Lower leg skin (tissue), 3 donors: ENCODE measurements at regions not wholly inside any gene's neighbourhood (a gene's known extent, or its start where the extent isn't known, plus 50 kb on each side); places are given as distances from the start of the nearest gene placed in this dataset.

Experiments used
- CTCF ChIP-seq, 3 donors: fragments of 450-650 bp; IDR thresholded peaks; one replicate each; pipeline ENCODE4 v1.5.1; 2016; ENCODE audit warnings: antibody characterized with exemption in 3 of 3, mild to moderate bottlenecking in 3 of 3, moderate library complexity in 2 of 3
- POLR2A ChIP-seq, 2 donors: fragments of 450-650 bp; IDR thresholded peaks; one replicate each; pipeline ENCODE4 v1.6.1; 2016 to 2017; ENCODE audit warnings: antibody characterized with exemption in 2 of 2, mild to moderate bottlenecking in 1 of 2, moderate library complexity in 1 of 2

- no peak for TF ChIP-seq CTCF (IDR thresholded peaks at IDR 0.05)
- TF ChIP-seq POLR2A (IDR thresholded peaks at IDR 0.05), result no peak
Measured at GRCh38 chrX:146921204-146921603, 106.7 kb upstream of the CXorf51A start.
